Ovary (tissue), 3 donors: ENCODE measurements at regions not wholly inside any gene's neighbourhood (a gene's known extent, or its start where the extent isn't known, plus 50 kb on each side); places are given as distances from the start of the nearest gene placed in this dataset.

Experiments
- CTCF ChIP-seq, 3 donors: fragments of 450-650 bp in 2 of 3; fragments of 200-600 bp in 1 of 3; IDR thresholded peaks; one replicate each; pipeline versions ENCODE4 v1.5.1 to v1.8.0; 2016 to 2022; ENCODE audit warnings: antibody characterized with exemption in 3 of 3, mild to moderate bottlenecking in 1 of 3
- POLR2A ChIP-seq: fragments of 450-650 bp; IDR thresholded peaks from one replicate; pipeline ENCODE4 v1.6.1; 2017; ENCODE audit warnings: antibody characterized with exemption, mild to moderate bottlenecking, moderate library complexity
- donor health status: DM: no; HTN: no; CAD: no.

- TF ChIP-seq CTCF (IDR thresholded peaks at IDR 0.05) (no peak), POLR2A (no peak)
Measured at GRCh38 chr21:22468893-22469292, 1470.7 kb downstream of the NCAM2 start.
